Inflammatory macrophage (primary cell): ENCODE measurements at regions not wholly inside any gene's neighbourhood (a gene's known extent, or its start where the extent isn't known, plus 50 kb on each side); places are given as distances from the start of the nearest gene placed in this dataset.

Experiments used
- DNase-seq, 2 donors: peaks; one replicate each; pipeline ENCODE4 v3.0.0-alpha.2; 2020 to 2022

GRCh38 chr5:89105836-89106235, 222.9 kb upstream of the MEF2C start:
- DNase-seq: no peak

DNA sequence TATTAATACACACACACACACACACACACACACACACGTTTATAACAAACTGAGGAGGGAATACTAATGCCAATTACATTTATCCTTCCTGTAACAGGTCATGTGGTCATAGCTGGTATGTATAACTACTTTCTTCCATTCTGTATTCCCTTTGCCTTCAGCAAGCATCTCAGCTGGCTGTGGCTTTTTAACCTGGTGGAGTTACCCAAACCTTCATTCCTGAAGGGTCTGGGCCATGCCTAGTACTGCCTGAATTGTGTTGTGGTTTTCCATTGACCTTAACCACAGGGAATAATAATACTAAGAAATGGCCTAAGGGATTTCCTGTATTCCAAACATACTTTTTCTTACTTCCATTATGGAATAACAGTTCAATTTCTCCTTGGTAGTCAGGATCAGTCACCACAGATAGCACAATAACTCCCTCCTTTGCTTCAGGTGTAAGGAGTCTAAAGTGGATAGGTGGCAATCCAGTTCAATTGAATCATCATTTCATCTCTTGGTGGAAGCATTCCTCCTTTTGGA, 222.2 kb upstream of the MEF2C start:
- DNase-seq: no peak

- no peak for DNase-seq
Measured at GRCh38 chr5:89098199-89098756, 215.3 kb upstream of the MEF2C start.

DNA sequence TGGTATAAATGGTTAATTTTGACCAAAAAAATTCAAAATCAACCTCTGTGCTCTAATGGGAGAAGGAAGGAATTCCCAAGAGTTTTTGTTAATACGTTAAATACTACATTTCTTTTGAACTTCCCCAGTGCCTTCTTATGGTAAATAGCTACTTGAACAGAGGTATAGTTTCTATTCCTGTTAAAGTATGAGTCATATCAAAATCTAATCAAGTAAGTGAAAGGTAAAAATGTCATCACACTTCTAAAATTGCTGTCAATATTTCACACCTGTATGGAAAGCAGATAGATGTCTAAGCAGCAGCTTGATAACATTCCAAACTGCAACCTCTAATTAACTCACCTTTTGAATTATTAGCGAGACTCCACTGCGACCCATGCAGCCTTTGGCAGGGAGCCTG, 214.1 kb upstream of the MEF2C start:
- DNase-seq: no peak

GRCh38 chr5:89095341-89095740, 212.4 kb upstream of the MEF2C start:
- DNase-seq: no peak

DNA sequence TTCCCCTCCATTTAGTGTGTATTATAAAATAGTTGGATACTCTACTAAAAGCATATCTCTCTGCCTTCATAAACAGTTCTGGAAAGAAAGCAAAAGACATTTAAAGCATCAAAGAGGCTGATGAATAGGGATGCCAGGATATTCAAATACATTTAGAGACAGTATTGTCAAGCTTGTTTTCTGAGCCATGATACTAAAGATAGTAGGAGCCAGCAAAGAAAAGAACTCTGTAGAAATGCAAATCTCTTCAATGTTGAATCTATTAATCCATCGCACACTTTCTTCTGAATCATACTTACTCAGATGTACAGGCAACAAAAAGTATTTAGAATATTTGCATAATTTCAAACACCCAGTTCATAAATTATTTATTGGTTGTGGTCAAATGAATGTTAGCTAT, 207.1 kb upstream of the MEF2C start:
- no peak for DNase-seq

DNA sequence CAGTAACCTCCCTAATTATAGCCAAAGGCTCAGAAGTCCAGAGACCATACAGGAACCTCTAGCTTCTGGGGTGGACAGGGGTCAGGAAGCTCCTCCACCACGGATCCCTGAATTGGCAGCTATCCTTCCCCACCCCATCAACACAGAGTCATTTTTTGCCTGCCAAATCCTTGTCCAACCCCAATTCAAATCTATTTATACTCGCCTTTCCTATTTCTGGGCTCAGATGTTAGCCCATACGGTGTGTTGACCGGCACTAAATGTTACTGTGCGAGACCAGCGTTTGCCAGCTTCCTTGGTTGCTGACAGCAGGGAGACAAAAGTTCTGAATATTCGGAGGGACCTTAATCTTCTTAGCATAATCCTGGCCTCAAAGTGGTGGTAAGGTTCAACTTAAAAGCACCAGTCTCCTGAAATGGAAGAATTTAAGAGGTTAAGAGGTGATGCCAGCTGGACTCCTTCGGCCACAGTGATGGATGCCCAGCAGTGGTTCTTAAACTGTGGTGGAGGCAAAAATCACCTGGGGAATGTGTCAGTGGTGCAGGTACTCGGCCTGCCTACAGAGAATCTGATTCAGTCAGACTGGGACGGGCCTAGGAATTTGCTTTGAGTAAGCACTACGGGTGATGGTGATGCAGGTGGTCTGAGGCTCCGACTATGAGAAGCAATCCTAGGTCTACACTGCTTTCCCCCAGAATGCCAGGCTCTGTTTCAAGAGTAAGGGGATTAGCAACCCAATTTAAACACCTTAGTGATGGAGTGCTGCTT, 204.8 kb upstream of the MEF2C start:
- DNase-seq: no peak

DNA sequence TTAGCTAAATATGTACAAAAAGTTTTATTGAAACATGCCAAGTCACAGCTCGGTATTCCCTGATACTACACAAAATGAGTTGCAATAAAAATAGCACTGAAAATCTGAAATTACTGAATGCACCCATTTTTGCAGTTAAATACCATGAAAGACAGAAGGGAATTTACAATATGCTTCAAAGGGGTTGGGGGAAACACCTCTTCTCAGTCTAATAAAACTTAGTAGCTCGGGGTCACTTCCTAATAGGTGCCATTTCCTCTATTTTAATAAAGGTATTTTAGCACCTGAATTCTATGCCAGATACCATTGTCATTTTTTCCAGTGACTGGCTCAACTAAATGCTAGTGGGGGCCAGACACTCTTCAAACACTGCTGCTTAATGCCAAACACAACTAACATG, 204.1 kb upstream of the MEF2C start:
- no peak for DNase-seq

DNA sequence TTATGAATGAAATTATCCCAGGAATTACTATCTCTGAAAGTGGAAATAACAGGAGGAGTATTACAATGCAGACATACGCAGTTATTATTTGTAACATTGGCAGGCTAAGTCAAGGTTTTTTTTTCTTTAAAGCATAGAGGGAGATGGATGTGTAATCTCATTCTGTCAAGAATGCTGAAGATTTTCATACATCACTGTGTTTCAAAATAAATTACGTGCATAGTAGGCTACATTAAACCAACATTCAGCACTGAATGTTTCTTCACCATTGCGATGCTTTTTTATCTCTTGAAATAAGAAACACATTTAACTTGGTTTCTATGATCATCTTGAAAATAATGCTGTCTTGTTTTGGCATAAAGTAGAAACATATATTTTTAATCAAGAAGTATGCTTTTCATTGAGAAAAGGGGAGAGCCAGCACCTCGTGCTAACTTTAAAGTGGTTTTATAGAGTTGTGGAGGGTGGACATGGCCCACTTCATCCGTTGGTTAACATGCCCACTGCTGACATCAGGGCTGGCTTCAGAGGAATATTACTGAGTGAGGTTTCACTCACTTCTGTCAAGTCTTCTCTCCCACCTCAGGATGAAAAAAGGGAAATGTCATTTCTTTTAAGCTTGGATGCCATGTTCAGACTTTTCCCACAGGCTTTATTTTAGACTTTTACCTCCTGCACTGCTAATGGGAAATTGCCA, 203.6 kb upstream of the MEF2C start:
- DNase-seq: no peak

GRCh38 chr5:89083791-89084190, 200.8 kb upstream of the MEF2C start:
- DNase-seq: no peak

DNA sequence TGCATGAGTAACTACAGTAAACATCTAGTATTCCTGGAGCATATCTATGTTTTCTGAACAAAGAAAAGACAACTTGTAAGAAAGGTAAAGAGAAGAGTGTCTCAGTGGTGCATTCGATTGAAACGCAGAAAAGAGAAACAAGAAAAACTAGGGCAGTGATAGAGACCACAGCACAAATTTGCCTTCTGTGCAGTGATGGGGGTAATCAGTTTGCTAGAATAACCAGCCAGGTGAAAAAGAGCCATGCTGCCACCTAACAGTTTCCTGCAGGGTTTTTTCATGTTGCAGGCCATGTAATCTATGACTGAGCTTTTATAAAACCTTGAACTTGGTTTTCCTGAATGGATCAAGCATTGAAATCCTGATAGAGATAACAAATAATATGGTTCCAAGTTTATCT, 198.4 kb upstream of the MEF2C start:
- DNase-seq: no peak

GRCh38 chr5:89080467-89081116, 197.6 kb upstream of the MEF2C start:
- no peak for DNase-seq

- no peak for DNase-seq
Measured at GRCh38 chr5:89072842-89073672, 190.1 kb upstream of the MEF2C start.

DNA sequence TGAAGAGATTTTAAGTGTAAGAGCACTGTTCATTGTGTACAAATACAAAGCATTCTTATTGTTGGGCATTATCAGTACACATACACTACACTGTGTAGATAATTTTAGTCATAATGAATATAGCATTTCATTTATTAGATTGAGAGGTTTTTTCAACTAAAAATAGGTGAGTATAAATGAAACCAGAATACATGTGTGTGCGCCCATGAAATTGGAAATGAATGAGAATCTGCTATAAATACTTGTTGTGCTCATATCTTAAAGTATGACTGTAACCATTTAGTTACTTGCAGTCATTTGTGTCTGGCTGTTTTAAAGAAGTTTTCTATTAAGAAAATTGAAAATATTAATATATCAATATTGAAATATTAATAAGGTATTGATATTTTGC, 189.0 kb upstream of the MEF2C start:
- DNase-seq: no peak

DNA sequence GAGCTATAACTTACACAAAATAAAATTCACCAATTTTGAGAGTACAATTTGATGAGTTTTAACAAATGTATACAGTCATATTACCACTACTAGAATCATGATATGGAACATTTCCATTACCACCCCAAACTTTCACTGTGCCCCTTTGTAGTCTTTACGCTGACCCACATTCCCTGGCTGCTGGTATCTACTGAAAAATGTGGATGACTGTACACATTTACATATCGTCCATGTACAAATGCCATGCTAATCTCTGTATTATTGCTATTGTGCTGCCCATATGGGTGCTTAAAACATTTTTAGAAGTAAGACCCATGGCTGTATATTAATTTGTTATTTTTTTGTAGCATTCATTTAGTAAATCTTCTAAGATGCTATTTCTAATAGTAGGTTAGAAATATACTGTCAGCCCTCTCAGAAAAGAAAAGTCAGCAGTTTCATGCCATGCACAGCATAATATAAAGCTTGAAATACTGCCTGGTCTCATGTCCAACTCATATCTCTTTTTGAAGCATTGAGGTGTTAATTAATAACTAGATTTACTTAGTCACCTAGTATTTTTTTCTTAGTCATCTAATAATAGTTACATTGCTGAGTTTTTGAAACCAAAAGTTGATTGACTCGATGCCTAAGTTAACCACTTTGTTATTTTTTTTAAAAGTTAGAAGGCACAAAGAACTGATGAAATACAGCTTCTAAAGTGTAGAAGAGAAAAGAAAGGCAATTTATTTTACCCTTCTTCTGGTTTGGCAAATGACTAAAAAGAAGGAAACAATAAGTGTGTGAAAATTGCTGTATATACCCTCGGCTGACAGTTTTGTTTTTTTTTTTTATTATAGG, 188.3 kb upstream of the MEF2C start:
- DNase-seq: no peak

- DNase-seq: no peak
Measured at GRCh38 chr5:89069591-89069990, 186.6 kb upstream of the MEF2C start.

- no peak for DNase-seq
Measured at GRCh38 chr5:89067362-89067761, 184.4 kb upstream of the MEF2C start.

- no peak for DNase-seq
Measured at GRCh38 chr5:89065919-89066318, 182.9 kb upstream of the MEF2C start.

DNA sequence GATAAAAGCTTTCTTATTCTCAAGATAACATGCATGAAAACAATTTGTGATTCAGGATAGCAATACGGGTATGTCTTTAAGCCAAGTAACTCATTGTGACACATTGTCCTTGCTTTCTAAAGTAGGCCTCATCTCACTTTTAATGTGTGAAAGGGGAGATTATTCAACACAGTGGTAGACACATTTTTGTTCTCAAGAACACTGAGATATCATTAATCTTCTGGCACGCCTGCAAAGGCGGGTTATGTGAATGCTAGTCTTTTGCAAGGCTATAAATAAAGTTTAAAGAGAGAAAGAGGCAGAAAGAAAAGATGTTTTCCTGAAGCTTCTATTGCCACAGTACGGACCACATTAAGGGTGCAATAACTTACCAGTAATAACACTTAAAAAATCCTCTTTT, 181.8 kb upstream of the MEF2C start:
- DNase-seq: no peak

GRCh38 chr5:89064054-89064453, 181.1 kb upstream of the MEF2C start:
- no peak for DNase-seq

GRCh38 chr5:89060768-89061167, 177.8 kb upstream of the MEF2C start:
- DNase-seq: no peak

DNA sequence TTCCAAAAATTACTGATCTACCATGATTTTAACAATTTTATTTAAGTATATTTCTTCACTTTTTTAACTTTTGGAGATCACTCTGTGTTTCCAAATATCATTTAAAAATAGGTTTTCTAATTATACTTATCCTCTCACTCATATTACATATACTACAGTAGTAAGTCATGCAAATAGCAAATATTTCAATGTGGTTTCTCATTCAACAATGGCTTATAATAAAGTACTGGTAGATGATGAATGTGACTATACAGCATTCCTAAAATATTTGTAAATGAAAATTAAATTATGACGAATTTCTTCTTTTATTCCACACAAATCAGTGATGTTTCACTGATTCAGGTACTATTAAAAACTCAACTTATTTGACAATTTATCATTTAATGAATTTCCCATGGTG, 176.3 kb upstream of the MEF2C start:
- DNase-seq: no peak
